OCI-LY3 (cell line): ENCODE measurements at regions not wholly inside any gene's neighbourhood (a gene's known extent, or its start where the extent isn't known, plus 50 kb on each side); places are given as distances from the start of the nearest gene placed in this dataset.
"Not testable (repeated sequence)": the region's sequence is repeated elsewhere in the genome, so short reads cannot be mapped to it uniquely, and the experiment has no call there.

ENCODE experiments used
- H2AFZ ChIP-seq: fragments of 200-600, 300-600 bp; shearing (Covaris generic); 2 replicates; pipeline ENCODE4 v1.6.0; 2014; ENCODE audit warnings: antibody characterized with exemption, low read depth, low read length
- H3K27ac ChIP-seq: fragments of 200-600, 300-600 bp; sonication (generic); 2 replicates; pipeline ENCODE4 v1.5.1; 2014; ENCODE audit warnings: mild to moderate bottlenecking, low read length, moderate library complexity, mixed read lengths
- H3K27me3 ChIP-seq: fragments of 200-600, 300-600 bp; sonication (generic); 2 replicates; pipeline ENCODE4 v1.6.1; 2014; ENCODE audit warnings: low read depth, low read length, mixed read lengths
- H3K36me3 ChIP-seq: fragments of 200-600, 300-600 bp; sonication (generic); replicated peaks from 2 replicates; pipeline ENCODE3; 2014; ENCODE audit warnings: low read depth, low read length, mixed read lengths
- H3K4me1 ChIP-seq: fragments of 300-600, 200-600 bp; sonication (generic); 2 replicates; pipeline ENCODE4 v1.6.1; 2014; ENCODE audit warnings: low read length, mixed read lengths
- H3K4me2 ChIP-seq: fragments of 200-600, 300-600 bp; sonication (generic); 2 replicates; pipeline ENCODE4 v1.6.1; 2014; ENCODE audit warnings: low read length, mixed read lengths
- H3K4me3 ChIP-seq: fragments of 300-600, 200-600 bp; sonication (generic); 2 replicates; pipeline ENCODE4 v1.5.1; 2014; ENCODE audit warnings: antibody characterized with exemption, mild to moderate bottlenecking, low read length, moderate library complexity
- H3K79me2 ChIP-seq: fragments of 300-600, 200-600 bp; shearing (Covaris generic); 2 replicates; pipeline ENCODE4 v1.6.1; 2014; ENCODE audit warnings: mild to moderate bottlenecking, low read length, mixed read lengths
- H3K9ac ChIP-seq: fragments of 300-600, 200-600 bp; shearing (Covaris generic); 2 replicates; pipeline ENCODE4 v1.6.0; 2014; ENCODE audit warnings: mild to moderate bottlenecking, low read length, moderate library complexity
- H3K9me3 ChIP-seq: fragments of 200-600, 300-600 bp; shearing (Covaris generic); 2 replicates; pipeline ENCODE4 v1.6.1; 2014; ENCODE audit warnings: low read length, mixed read lengths; ENCODE audit not compliant: insufficient read depth
- H4K20me1 ChIP-seq: fragments of 200-600, 300-600 bp; sonication (generic); 2 replicates; pipeline ENCODE4 v1.6.1; 2016; ENCODE audit warnings: low read length, mixed read lengths; ENCODE audit not compliant: insufficient read depth
- EZH2phosphoT487 ChIP-seq: fragments of 200-600 bp; shearing (Covaris generic); IDR thresholded peaks from 2 replicates; pipeline ENCODE4 v1.6.1; 2018; ENCODE audit warnings: antibody characterized with exemption, mixed run types, low read depth
- TF ChIP-seq, protein P1 (sequence below): fragments of 200-600, 300-600 bp; sonication (generic); IDR thresholded peaks from 2 replicates; pipeline ENCODE4 v1.5.1; 2014; ENCODE audit warnings: antibody characterized with exemption, low read length, low read depth

DNA sequence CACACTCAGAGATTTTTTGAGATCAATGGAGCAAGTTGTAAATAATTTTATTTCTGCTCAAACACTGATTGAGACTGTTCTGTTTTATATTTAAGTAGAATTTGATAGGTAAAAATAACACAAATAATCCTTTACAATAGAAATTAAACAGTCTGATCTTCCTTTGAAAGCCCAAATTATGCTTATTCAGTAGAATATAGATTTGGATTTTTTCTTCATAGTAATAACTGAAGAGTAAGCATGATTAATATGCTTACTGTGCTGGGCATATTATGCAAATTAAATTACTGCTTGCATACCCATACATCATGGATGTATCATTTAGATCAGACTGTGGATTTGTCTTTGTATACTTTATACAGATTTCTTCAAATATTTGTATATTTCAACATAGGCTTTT is 121.4 kb downstream of the LEPR start:
- TF ChIP-seq EZH2phosphoT487: no peak
- TF ChIP-seq, protein P1, sequence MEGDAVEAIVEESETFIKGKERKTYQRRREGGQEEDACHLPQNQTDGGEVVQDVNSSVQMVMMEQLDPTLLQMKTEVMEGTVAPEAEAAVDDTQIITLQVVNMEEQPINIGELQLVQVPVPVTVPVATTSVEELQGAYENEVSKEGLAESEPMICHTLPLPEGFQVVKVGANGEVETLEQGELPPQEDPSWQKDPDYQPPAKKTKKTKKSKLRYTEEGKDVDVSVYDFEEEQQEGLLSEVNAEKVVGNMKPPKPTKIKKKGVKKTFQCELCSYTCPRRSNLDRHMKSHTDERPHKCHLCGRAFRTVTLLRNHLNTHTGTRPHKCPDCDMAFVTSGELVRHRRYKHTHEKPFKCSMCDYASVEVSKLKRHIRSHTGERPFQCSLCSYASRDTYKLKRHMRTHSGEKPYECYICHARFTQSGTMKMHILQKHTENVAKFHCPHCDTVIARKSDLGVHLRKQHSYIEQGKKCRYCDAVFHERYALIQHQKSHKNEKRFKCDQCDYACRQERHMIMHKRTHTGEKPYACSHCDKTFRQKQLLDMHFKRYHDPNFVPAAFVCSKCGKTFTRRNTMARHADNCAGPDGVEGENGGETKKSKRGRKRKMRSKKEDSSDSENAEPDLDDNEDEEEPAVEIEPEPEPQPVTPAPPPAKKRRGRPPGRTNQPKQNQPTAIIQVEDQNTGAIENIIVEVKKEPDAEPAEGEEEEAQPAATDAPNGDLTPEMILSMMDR: no peak
- no peak overlapping the region for H2AFZ ChIP-seq
- H3K9ac ChIP-seq: no peak overlapping the region

DNA sequence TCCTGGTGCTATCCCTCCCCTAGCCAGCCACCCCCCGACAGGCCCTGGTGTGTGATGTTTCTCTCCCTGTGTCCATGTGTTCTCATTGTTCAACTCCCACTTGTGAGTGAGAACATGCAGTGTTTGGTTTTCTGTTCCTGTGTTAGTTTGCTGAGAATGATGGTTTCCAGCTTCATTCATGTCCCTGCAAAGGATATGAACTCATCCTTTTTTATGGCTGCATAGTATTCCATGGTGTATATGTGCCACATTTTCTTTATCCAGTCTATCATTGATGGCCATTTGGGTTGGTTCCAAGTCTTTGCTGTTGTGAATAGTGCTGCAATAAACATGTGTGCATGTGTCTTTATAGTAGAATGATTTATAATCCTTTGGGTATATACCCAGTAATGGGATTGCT is 122.1 kb downstream of the LEPR start:
- H3K4me3 ChIP-seq, H3K4me2 ChIP-seq, H3K27me3 ChIP-seq, H3K27ac ChIP-seq, H3K79me2 ChIP-seq, H4K20me1 ChIP-seq, H2AFZ ChIP-seq, H3K4me1 ChIP-seq, H3K9me3 ChIP-seq, H3K9ac ChIP-seq, H3K36me3 ChIP-seq: not testable (repeated sequence)

More for the DNA sequence above, 121.4 kb downstream of the LEPR start:
- no peaks in the 10 kb centered on the region for H3K79me2 ChIP-seq
- H4K20me1 ChIP-seq: no peaks in the 10 kb centered on the region
- H3K36me3 ChIP-seq: no peaks in the 10 kb centered on the region
- H3K4me2 ChIP-seq: no peak overlapping the region
- no peak overlapping the region for H3K27ac ChIP-seq
- no peak overlapping the region for H3K4me3 ChIP-seq
- H3K4me1 ChIP-seq: no peaks in the 10 kb centered on the region
- no peaks in the 10 kb centered on the region for H3K9me3 ChIP-seq
- H3K27me3 ChIP-seq: no peaks in the 10 kb centered on the region

DNA sequence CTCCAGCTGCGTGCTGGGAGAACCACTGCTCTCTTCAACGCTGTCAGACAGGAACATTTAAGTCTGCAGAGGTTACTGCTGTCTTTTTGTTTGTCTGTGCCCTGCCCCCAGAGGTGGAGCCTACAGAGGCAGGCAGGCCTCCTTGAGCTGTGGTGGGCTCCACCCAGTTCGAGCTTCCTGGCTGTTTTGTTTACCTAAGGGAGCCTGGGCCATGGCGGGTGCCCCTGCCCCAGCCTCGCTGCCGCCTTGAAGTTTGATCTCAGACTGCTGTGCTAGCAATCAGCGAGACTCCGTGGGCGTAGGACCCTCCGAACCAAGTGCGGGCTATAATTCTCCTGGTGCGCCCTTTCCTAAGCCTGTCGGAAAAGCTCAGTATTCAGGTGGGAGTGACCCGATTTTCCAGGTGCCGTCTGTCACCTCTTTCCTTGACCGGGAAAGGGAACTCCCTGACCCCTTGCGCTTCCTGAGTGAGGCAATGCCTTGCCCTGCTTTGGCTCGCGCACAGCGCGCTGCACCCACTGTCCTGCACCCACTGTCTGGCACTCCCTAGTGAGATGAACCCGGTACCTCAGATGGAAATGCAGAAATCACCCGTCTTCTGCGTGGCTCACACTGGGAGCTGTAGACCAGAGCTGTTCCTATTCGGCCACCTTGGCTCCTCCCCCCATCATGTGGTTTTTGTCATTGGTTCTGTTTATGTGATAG is 130.0 kb downstream of the LEPR start:
- not testable (repeated sequence) for H3K36me3 ChIP-seq, H3K4me1 ChIP-seq, H2AFZ ChIP-seq, H4K20me1 ChIP-seq, H3K79me2 ChIP-seq, H3K9ac ChIP-seq, H3K9me3 ChIP-seq, H3K27ac ChIP-seq, H3K4me2 ChIP-seq, H3K27me3 ChIP-seq, H3K4me3 ChIP-seq

DNA sequence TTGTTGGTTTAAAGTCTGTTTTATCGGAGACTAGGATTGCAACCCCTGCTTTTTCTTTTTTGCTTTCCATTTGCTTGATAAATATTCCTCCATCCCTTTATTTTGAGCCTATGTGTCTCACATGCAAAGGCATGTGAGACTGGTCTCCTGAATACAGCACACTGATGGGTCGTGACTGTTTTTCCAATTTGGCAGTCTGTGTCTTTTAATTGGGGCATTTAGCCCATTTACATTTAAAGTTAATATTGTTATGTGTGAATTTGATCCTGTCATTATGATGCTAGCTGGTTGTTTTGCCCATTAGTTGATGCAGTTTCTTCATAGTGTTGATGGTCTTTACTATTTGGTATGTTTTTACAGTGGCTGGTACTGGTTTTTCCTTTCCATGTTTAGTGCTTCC is 132.0 kb downstream of the LEPR start:
- not testable (repeated sequence) for H3K27me3 ChIP-seq, H3K27ac ChIP-seq, H3K9ac ChIP-seq, H3K79me2 ChIP-seq, H3K9me3 ChIP-seq, H2AFZ ChIP-seq, H3K4me3 ChIP-seq, H3K4me1 ChIP-seq, H3K36me3 ChIP-seq, H3K4me2 ChIP-seq, H4K20me1 ChIP-seq

DNA sequence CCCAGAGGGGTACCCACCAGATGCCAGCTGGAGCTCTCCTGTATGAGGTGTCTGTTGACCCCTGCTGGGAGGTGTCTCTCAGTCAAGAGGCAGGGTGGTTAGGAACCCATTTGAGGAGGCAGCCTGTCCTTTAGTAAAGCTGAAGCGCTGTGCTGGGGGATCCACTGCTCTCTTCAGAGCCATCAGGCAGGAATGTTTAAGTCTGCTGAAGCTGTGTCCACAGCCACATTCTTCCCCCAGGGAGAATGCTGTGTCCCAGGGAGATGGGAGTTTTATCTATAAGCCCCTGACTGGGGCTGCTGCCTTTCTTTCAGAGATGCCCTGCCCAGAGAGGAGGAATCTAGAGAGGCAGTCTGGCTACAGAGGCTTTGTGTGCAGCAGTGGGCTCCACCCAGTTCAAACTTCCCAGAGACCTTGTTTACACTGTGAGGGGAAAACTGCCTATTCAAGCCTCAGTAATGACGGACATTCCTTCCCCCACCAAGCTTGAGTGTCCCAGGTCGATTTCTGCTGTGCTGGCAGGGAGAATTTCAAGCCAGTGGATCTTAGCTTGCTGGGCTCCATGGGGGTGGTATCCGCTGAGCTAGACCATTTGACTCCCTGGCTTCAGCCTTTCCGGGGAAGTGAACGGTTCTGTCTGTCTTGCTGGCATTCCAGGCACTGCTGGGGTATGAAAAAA is 133.8 kb downstream of the LEPR start:
- not testable (repeated sequence) for H2AFZ ChIP-seq, H3K27ac ChIP-seq, H4K20me1 ChIP-seq, H3K4me1 ChIP-seq, H3K4me2 ChIP-seq, H3K36me3 ChIP-seq, H3K4me3 ChIP-seq, H3K9me3 ChIP-seq, H3K79me2 ChIP-seq, H3K9ac ChIP-seq, H3K27me3 ChIP-seq

DNA sequence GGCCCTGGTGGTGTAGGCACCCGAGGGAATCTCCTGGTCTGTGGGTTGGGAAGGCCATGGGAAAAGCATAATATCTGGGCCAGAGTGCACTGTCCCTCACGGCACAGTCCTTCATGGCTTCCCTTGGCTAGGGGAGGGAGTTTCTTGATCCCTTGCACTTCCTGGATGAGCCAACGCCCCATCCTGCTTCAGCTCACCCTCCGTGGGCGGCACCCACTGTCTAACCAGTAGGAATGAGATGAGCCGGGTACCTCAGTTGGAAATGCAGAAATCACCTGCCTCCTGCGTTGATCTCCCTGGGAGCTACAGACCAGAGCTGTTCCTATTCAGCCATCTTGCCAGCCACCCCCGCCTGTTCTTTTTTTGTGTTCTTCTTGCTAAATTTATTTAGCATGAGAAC is 134.4 kb downstream of the LEPR start:
- Histone ChIP-seq H3K27ac (no peak overlapping the region), H3K4me3 (no peak overlapping the region), H3K4me1 (no peaks in the 10 kb centered on the region), H2AFZ (no peak overlapping the region), H3K9ac (no peak overlapping the region), H3K27me3 (no peaks in the 10 kb centered on the region), H3K79me2 (no peaks in the 10 kb centered on the region), H3K9me3 (no peaks in the 10 kb centered on the region), H3K36me3 (no peaks in the 10 kb centered on the region), H4K20me1 (no peaks in the 10 kb centered on the region), H3K4me2 (no peak overlapping the region)
- no peak for TF ChIP-seq EZH2phosphoT487
- TF ChIP-seq, protein P1: no peak
